GM23338 (cell line): ENCODE measurements at regions not wholly inside any gene's neighbourhood (a gene's known extent, or its start where the extent isn't known, plus 50 kb on each side); places are given as distances from the start of the nearest gene placed in this dataset.

Experiments used
- ATAC-seq: fragments of 200-7000 bp; cut with Tn5 transposase; 3 replicates; pipeline ENCODE4 v1.9.1; 2020
- DNase-seq: peaks from one replicate; pipeline ENCODE4 v3.0.0-alpha.2; 2015; ENCODE audit warnings: low spot score
- H2AFZ ChIP-seq: fragments of 200-600 bp; sonication (generic); 2 replicates; pipeline ENCODE4 v1.8.0; 2016; ENCODE audit warnings: antibody characterized with exemption, mild to moderate bottlenecking, moderate library complexity
- H3F3A ChIP-seq: fragments of 200-600 bp; sonication (generic); replicated peaks from 2 replicates; pipeline ENCODE4 v1.8.0; 2017; ENCODE audit warnings: antibody characterized with exemption, mixed run types, low read depth
- H3K27ac ChIP-seq: fragments of 200-600 bp; sonication (generic); 2 replicates; pipeline ENCODE4 v1.6.1; 2016; ENCODE audit warnings: low read depth
- H3K27me3 ChIP-seq: fragments of 200-600 bp; sonication (generic); 2 replicates; pipeline ENCODE4 v1.8.0; 2016; ENCODE audit warnings: mild to moderate bottlenecking, mixed run types, moderate library complexity; ENCODE audit not compliant: insufficient read depth
- H3K36me3 ChIP-seq: fragments of 200-600 bp; sonication (generic); 2 replicates; pipeline ENCODE4 v1.8.0; 2016; ENCODE audit warnings: mild to moderate bottlenecking; ENCODE audit not compliant: insufficient read depth
- H3K4me1 ChIP-seq: fragments of 200-600 bp; sonication (generic); 2 replicates; pipeline ENCODE4 v1.8.0; 2016; ENCODE audit warnings: mild to moderate bottlenecking, moderate library complexity; ENCODE audit not compliant: insufficient read depth
- H3K4me2 ChIP-seq: fragments of 200-600 bp; sonication (generic); 2 replicates; pipeline ENCODE4 v1.7.1; 2017; ENCODE audit warnings: mixed run types
- H3K4me3 ChIP-seq: fragments of 200-600 bp; sonication (generic); 2 replicates; pipeline ENCODE4 v1.6.1; 2016; ENCODE audit warnings: mixed run types
- H3K79me2 ChIP-seq: fragments of 200-600 bp; sonication (generic); replicated peaks from 2 replicates; pipeline ENCODE4 v1.8.0; 2017; ENCODE audit warnings: mild to moderate bottlenecking; ENCODE audit not compliant: insufficient read depth
- H3K9me2 ChIP-seq: fragments of 200-600 bp; sonication (generic); 2 replicates; pipeline ENCODE4 v1.8.0; 2017; ENCODE audit not compliant: insufficient read depth
- H4K20me1 ChIP-seq: fragments of 200-600 bp; sonication (generic); replicated peaks from 2 replicates; pipeline ENCODE4 v1.8.0; 2017; ENCODE audit warnings: mild to moderate bottlenecking; ENCODE audit not compliant: insufficient read depth
- H3K27ac Mint-ChIP-seq: 2 replicates; pipeline ENCODE4 v1.8.0; 2020; ENCODE audit warnings: inconsistent platforms, mild to moderate bottlenecking, moderate library complexity, mixed read lengths
- H3K27me3 Mint-ChIP-seq: 3 replicates; pipeline ENCODE4 v1.8.0; 2022; ENCODE audit warnings: low read depth, mild to moderate bottlenecking, moderate library complexity, mixed read lengths, inconsistent platforms; ENCODE audit not compliant: insufficient read depth, poor library complexity
- H3K36me3 Mint-ChIP-seq: 3 replicates; pipeline ENCODE4 v1.8.0; 2021; ENCODE audit warnings: low read depth, mild to moderate bottlenecking, inconsistent platforms, moderate library complexity, mixed read lengths
- H3K4me1 Mint-ChIP-seq: 3 replicates; pipeline ENCODE4 v1.8.0; 2020; ENCODE audit warnings: mild to moderate bottlenecking, inconsistent platforms, mixed read lengths
- H3K4me3 Mint-ChIP-seq: 3 replicates; pipeline ENCODE4 v1.8.0; 2021; ENCODE audit warnings: moderate library complexity, mild to moderate bottlenecking, inconsistent platforms, mixed read lengths
- H3K9me3 Mint-ChIP-seq: 3 replicates; pipeline ENCODE4 v1.8.0; 2020; ENCODE audit warnings: moderate library complexity, mild to moderate bottlenecking, inconsistent platforms, mixed read lengths
- CREB1 ChIP-seq: fragments of 250-450 bp; sonication (Bioruptor Pico); IDR thresholded peaks from 2 replicates; pipeline ENCODE4 v1.5.0; 2020; ENCODE audit warnings: low read depth, mild to moderate bottlenecking, moderate library complexity
- EZH2 ChIP-seq: fragments of 200-600 bp; sonication (generic); IDR thresholded peaks from one replicate; pipeline ENCODE4 v1.8.0; 2017; ENCODE audit warnings: antibody characterized with exemption, mild to moderate bottlenecking, low read depth; ENCODE audit not compliant: unreplicated experiment
- JUNB ChIP-seq: IDR thresholded peaks from one replicate; pipeline ENCODE4 v1.6.1; 2016; ENCODE audit warnings: antibody characterized with exemption; ENCODE audit not compliant: unreplicated experiment
- NANOG ChIP-seq: IDR thresholded peaks from 2 replicates; pipeline ENCODE4 v1.6.1; 2016; ENCODE audit warnings: antibody characterized with exemption, borderline replicate concordance
- POLR2AphosphoS5 ChIP-seq: IDR thresholded peaks from 2 replicates; pipeline ENCODE4 v1.6.1; 2016; ENCODE audit warnings: antibody characterized with exemption, low read depth
- STAT1 ChIP-seq: IDR thresholded peaks from one replicate; pipeline ENCODE4 v1.6.1; 2016; ENCODE audit warnings: antibody characterized with exemption; ENCODE audit not compliant: unreplicated experiment
- ZNF114 ChIP-seq: fragments of 250-450 bp; sonication (Bioruptor Pico); IDR thresholded peaks from 2 replicates; pipeline ENCODE4 v1.5.0; 2020; ENCODE audit warnings: mild to moderate bottlenecking, moderate library complexity
- ZNF331 ChIP-seq: fragments of 250-450 bp; sonication (Bioruptor Pico); IDR thresholded peaks from 2 replicates; pipeline ENCODE4 v1.5.0; 2020; ENCODE audit warnings: low read depth, mild to moderate bottlenecking, moderate library complexity
- TF ChIP-seq, protein P1 (sequence below), 2 experiments: fragments of 200-600 bp in 1 of 2; sonication (generic) in 1 of 2; conservative IDR thresholded peaks; 2 replicates each; pipeline versions ENCODE4 v1.5.1 to v1.6.1; 2016 to 2017; ENCODE audit warnings: antibody characterized with exemption in 2 of 2, low read depth in 2 of 2, mild to moderate bottlenecking in 2 of 2, moderate library complexity in 1 of 2
- TF ChIP-seq, protein P2 (sequence below): IDR thresholded peaks from one replicate; pipeline ENCODE4 v1.6.1; 2018; ENCODE audit warnings: antibody characterized with exemption; ENCODE audit not compliant: unreplicated experiment
- TF ChIP-seq, protein P3 (sequence below): fragments of 250-450 bp; sonication (Bioruptor Pico); IDR thresholded peaks from 2 replicates; pipeline ENCODE4 v1.5.0; 2020; ENCODE audit warnings: mild to moderate bottlenecking, moderate library complexity
- TF ChIP-seq, protein P4 (sequence below): IDR thresholded peaks from 2 replicates; pipeline ENCODE4 v1.6.1; 2016; ENCODE audit warnings: antibody characterized with exemption

DNA sequence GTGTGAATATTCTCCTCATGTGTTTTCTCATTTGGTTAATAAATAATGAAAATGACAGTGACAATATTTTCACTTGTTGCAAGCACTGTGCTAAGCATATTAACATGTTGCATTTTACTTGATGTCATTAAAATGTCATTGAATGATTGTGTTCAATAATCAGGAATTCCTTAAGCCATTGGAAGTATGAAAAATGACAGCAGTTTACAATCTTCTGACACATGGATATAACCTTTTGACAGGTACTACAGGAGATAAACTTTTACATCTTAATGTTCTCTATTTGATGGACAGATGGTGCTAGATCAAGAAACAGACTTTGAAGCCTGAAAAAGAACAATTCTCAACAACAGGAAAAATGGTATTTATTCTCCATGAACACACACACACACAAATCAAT is 1138.3 kb downstream of the ROBO2 start:
- no peak for DNase-seq
- no peaks in the 10 kb centered on the region for H3K36me3 Mint-ChIP-seq
- H3K4me3 Mint-ChIP-seq = no peak overlapping the region
- H3K36me3 ChIP-seq = no peaks in the 10 kb centered on the region
- no peak overlapping the region for H3K27ac ChIP-seq
- peaks cover 5% of the 10 kb centered on the region; the same call in 1 of the 2 replicates for H3K4me1 ChIP-seq
- no peaks in the 10 kb centered on the region for H4K20me1 ChIP-seq
- no peak for ATAC-seq
- no peaks in the 10 kb centered on the region for H3F3A ChIP-seq
- H3K27me3 Mint-ChIP-seq = no peaks in the 10 kb centered on the region
- no peaks in the 10 kb centered on the region for H3K27me3 ChIP-seq
- H3K4me3 ChIP-seq = no peak overlapping the region
- no peaks in the 10 kb centered on the region for H3K9me3 Mint-ChIP-seq
- H3K79me2 ChIP-seq = no peaks in the 10 kb centered on the region
- no peak overlapping the region for H2AFZ ChIP-seq
- no peak overlapping the region for H3K27ac Mint-ChIP-seq
- TF ChIP-seq EZH2 = no peak
- no peak for TF ChIP-seq ZNF114
- no peak for TF ChIP-seq JUNB
- no peak for TF ChIP-seq POLR2AphosphoS5
- TF ChIP-seq, protein P1, sequence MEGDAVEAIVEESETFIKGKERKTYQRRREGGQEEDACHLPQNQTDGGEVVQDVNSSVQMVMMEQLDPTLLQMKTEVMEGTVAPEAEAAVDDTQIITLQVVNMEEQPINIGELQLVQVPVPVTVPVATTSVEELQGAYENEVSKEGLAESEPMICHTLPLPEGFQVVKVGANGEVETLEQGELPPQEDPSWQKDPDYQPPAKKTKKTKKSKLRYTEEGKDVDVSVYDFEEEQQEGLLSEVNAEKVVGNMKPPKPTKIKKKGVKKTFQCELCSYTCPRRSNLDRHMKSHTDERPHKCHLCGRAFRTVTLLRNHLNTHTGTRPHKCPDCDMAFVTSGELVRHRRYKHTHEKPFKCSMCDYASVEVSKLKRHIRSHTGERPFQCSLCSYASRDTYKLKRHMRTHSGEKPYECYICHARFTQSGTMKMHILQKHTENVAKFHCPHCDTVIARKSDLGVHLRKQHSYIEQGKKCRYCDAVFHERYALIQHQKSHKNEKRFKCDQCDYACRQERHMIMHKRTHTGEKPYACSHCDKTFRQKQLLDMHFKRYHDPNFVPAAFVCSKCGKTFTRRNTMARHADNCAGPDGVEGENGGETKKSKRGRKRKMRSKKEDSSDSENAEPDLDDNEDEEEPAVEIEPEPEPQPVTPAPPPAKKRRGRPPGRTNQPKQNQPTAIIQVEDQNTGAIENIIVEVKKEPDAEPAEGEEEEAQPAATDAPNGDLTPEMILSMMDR (conservative IDR thresholded peaks at IDR 0.05; ENCODE audit: low read depth in 2 of 2) = no peak
- no peak for TF ChIP-seq CREB1 (CRISPR knock-in tag)
- TF ChIP-seq, protein P2, sequence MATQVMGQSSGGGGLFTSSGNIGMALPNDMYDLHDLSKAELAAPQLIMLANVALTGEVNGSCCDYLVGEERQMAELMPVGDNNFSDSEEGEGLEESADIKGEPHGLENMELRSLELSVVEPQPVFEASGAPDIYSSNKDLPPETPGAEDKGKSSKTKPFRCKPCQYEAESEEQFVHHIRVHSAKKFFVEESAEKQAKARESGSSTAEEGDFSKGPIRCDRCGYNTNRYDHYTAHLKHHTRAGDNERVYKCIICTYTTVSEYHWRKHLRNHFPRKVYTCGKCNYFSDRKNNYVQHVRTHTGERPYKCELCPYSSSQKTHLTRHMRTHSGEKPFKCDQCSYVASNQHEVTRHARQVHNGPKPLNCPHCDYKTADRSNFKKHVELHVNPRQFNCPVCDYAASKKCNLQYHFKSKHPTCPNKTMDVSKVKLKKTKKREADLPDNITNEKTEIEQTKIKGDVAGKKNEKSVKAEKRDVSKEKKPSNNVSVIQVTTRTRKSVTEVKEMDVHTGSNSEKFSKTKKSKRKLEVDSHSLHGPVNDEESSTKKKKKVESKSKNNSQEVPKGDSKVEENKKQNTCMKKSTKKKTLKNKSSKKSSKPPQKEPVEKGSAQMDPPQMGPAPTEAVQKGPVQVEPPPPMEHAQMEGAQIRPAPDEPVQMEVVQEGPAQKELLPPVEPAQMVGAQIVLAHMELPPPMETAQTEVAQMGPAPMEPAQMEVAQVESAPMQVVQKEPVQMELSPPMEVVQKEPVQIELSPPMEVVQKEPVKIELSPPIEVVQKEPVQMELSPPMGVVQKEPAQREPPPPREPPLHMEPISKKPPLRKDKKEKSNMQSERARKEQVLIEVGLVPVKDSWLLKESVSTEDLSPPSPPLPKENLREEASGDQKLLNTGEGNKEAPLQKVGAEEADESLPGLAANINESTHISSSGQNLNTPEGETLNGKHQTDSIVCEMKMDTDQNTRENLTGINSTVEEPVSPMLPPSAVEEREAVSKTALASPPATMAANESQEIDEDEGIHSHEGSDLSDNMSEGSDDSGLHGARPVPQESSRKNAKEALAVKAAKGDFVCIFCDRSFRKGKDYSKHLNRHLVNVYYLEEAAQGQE = no peak
- no peak for TF ChIP-seq STAT1
- no peak for TF ChIP-seq ZNF331
- TF ChIP-seq, protein P3, sequence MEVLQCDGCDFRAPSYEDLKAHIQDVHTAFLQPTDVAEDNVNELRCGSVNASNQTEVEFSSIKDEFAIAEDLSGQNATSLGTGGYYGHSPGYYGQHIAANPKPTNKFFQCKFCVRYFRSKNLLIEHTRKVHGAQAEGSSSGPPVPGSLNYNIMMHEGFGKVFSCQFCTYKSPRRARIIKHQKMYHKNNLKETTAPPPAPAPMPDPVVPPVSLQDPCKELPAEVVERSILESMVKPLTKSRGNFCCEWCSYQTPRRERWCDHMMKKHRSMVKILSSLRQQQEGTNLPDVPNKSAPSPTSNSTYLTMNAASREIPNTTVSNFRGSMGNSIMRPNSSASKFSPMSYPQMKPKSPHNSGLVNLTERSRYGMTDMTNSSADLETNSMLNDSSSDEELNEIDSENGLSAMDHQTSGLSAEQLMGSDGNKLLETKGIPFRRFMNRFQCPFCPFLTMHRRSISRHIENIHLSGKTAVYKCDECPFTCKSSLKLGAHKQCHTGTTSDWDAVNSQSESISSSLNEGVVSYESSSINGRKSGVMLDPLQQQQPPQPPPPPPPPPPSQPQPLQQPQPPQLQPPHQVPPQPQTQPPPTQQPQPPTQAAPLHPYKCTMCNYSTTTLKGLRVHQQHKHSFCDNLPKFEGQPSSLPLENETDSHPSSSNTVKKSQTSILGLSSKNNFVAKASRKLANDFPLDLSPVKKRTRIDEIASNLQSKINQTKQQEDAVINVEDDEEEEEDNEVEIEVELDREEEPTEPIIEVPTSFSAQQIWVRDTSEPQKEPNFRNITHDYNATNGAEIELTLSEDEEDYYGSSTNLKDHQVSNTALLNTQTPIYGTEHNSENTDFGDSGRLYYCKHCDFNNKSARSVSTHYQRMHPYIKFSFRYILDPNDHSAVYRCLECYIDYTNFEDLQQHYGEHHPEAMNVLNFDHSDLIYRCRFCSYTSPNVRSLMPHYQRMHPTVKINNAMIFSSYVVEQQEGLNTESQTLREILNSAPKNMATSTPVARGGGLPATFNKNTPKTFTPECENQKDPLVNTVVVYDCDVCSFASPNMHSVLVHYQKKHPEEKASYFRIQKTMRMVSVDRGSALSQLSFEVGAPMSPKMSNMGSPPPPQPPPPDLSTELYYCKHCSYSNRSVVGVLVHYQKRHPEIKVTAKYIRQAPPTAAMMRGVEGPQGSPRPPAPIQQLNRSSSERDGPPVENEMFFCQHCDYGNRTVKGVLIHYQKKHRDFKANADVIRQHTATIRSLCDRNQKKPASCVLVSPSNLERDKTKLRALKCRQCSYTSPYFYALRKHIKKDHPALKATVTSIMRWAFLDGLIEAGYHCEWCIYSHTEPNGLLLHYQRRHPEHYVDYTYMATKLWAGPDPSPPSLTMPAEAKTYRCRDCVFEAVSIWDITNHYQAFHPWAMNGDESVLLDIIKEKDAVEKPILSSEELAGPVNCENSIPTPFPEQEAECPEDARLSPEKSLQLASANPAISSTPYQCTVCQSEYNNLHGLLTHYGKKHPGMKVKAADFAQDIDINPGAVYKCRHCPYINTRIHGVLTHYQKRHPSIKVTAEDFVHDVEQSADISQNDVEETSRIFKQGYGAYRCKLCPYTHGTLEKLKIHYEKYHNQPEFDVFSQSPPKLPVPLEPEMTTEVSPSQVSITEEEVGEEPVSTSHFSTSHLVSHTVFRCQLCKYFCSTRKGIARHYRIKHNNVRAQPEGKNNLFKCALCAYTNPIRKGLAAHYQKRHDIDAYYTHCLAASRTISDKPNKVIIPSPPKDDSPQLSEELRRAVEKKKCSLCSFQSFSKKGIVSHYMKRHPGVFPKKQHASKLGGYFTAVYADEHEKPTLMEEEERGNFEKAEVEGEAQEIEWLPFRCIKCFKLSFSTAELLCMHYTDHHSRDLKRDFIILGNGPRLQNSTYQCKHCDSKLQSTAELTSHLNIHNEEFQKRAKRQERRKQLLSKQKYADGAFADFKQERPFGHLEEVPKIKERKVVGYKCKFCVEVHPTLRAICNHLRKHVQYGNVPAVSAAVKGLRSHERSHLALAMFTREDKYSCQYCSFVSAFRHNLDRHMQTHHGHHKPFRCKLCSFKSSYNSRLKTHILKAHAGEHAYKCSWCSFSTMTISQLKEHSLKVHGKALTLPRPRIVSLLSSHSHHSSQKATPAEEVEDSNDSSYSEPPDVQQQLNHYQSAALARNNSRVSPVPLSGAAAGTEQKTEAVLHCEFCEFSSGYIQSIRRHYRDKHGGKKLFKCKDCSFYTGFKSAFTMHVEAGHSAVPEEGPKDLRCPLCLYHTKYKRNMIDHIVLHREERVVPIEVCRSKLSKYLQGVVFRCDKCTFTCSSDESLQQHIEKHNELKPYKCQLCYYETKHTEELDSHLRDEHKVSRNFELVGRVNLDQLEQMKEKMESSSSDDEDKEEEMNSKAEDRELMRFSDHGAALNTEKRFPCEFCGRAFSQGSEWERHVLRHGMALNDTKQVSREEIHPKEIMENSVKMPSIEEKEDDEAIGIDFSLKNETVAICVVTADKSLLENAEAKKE (CRISPR knock-in tag) = no peak
- TF ChIP-seq, protein P4, sequence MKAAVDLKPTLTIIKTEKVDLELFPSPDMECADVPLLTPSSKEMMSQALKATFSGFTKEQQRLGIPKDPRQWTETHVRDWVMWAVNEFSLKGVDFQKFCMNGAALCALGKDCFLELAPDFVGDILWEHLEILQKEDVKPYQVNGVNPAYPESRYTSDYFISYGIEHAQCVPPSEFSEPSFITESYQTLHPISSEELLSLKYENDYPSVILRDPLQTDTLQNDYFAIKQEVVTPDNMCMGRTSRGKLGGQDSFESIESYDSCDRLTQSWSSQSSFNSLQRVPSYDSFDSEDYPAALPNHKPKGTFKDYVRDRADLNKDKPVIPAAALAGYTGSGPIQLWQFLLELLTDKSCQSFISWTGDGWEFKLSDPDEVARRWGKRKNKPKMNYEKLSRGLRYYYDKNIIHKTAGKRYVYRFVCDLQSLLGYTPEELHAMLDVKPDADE = no peak
- TF ChIP-seq NANOG = no peak
- no peak overlapping the region for H3K4me2 ChIP-seq
- peaks cover 9% of the 10 kb centered on the region; the same call in 2 of the 3 replicates for H3K4me1 Mint-ChIP-seq
- H3K9me2 ChIP-seq = no peaks in the 10 kb centered on the region
